Activated CD4-positive, alpha-beta T cell treated with anti-CD3 and anti-CD28 coated beads, Interleukin-2, amount 10 ng/mL, durations not matched to agents 7 days and 5 days (primary cell): ENCODE measurements at regions not wholly inside any gene's neighbourhood (a gene's known extent, or its start where the extent isn't known, plus 50 kb on each side); places are given as distances from the start of the nearest gene placed in this dataset.
A peak's percentile ranks its signal among the peaks of the same experiment; 100 is the strongest.

Experiments
- CTCF ChIA-PET: fragments of 350-600 bp; sonication (Branson Sonifier 250); formaldehyde crosslinking; loops from one replicate; lab custom pipeline; 2021; ENCODE audit warnings: antibody characterized with exemption; lab: Charles Lee
- POLR2A ChIA-PET: fragments of 350-600 bp; sonication (Branson Sonifier 250); formaldehyde crosslinking; loops from one replicate; lab custom pipeline; 2021; ENCODE audit warnings: antibody characterized with exemption; lab: Charles Lee
- DNase-seq: peaks from one replicate; pipeline ENCODE4 v3.0.0-alpha.2; 2020
- H3K27ac Mint-ChIP-seq: one replicate; pipeline ENCODE4 v1.8.0; 2021; ENCODE audit warnings: mild to moderate bottlenecking, moderate library complexity, mixed read lengths
- H3K27me3 Mint-ChIP-seq: one replicate; pipeline ENCODE4 v1.8.0; 2021; ENCODE audit warnings: mixed read lengths
- H3K36me3 Mint-ChIP-seq: one replicate; pipeline ENCODE4 v1.8.0; 2021; ENCODE audit warnings: low read depth, mixed read lengths
- H3K4me1 Mint-ChIP-seq: one replicate; pipeline ENCODE4 v1.8.0; 2021; ENCODE audit warnings: mixed read lengths
- H3K4me3 Mint-ChIP-seq: one replicate; pipeline ENCODE4 v1.8.0; 2021; ENCODE audit warnings: mild to moderate bottlenecking, moderate library complexity, mixed read lengths
- H3K9me3 Mint-ChIP-seq: one replicate; pipeline ENCODE4 v1.8.0; 2021; ENCODE audit warnings: mixed read lengths

- ChIA-PET CTCF (no interaction called here), POLR2A (no interaction called here)
- no peak overlapping the region for H3K4me3 Mint-ChIP-seq
- H3K9me3 Mint-ChIP-seq, result peaks cover 3% of the 10 kb centered on the region
- H3K4me1 Mint-ChIP-seq, result no peaks in the 10 kb centered on the region
- no peaks in the 10 kb centered on the region for H3K36me3 Mint-ChIP-seq
- no peak for DNase-seq
- H3K27ac Mint-ChIP-seq, result no peak overlapping the region
- no peaks in the 10 kb centered on the region for H3K27me3 Mint-ChIP-seq
These were observed 243.2 kb upstream of the MON1B start for GRCh38 chr16:76947749-76948148.

- POLR2A ChIA-PET, result no interaction called here
- no peaks in the 10 kb centered on the region for H3K27me3 Mint-ChIP-seq
- H3K36me3 Mint-ChIP-seq, result no peaks in the 10 kb centered on the region
- no peak for DNase-seq
- no peaks in the 10 kb centered on the region for H3K9me3 Mint-ChIP-seq
- H3K27ac Mint-ChIP-seq, result no peak overlapping the region
- no peak overlapping the region for H3K4me3 Mint-ChIP-seq
- CTCF ChIA-PET, result interaction anchor here (0.7 kb wide), 1 partner anchor 1438 kb away, joined by 3 read pairs; no protein-coding TSS in a partner anchor
- H3K4me1 Mint-ChIP-seq, result no peaks in the 10 kb centered on the region
These were observed 235.4 kb upstream of the MON1B start for GRCh38 chr16:76955629-76956028.

GRCh38 chr16:76956394-76956793 lies 234.6 kb upstream of the MON1B start:
- no peaks in the 10 kb centered on the region for H3K9me3 Mint-ChIP-seq
- no peak overlapping the region for H3K27ac Mint-ChIP-seq
- no peak overlapping the region for H3K4me3 Mint-ChIP-seq
- no peak for DNase-seq
- H3K4me1 Mint-ChIP-seq, result no peaks in the 10 kb centered on the region
- ChIA-PET CTCF (no interaction called here), POLR2A (no interaction called here)
- H3K27me3 Mint-ChIP-seq, result no peaks in the 10 kb centered on the region
- no peaks in the 10 kb centered on the region for H3K36me3 Mint-ChIP-seq

DNA sequence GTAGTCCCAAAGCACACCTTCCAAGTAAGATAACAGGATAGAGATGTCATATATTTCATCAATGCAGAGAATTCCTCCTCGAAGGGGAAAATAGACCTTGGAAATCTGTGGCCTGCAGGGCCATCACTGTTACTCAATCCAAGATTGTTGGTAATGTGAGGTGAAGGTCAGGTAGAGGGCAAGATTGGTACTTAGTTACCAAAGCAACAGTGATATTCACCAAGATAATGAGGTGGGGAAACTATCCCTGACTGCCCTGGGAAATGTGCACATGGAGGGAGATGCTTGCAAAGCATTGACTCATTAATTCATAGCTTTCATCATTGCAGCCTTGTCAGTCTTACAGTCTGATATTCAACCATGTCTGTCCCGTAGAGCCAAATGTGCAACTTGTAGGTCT lies 234.1 kb upstream of the MON1B start:
- DNase-seq, result no peak
- ChIA-PET POLR2A (no interaction called here), CTCF (no interaction called here)
- Mint-ChIP-seq H3K27me3 (no peaks in the 10 kb centered on the region), H3K4me1 (no peaks in the 10 kb centered on the region), H3K27ac (no peak overlapping the region), H3K36me3 (no peaks in the 10 kb centered on the region), H3K9me3 (no peaks in the 10 kb centered on the region), H3K4me3 (no peak overlapping the region)

- no peak for DNase-seq
- Mint-ChIP-seq H3K27ac (no peak overlapping the region), H3K9me3 (no peaks in the 10 kb centered on the region), H3K4me3 (no peak overlapping the region), H3K36me3 (no peaks in the 10 kb centered on the region), H3K4me1 (no peaks in the 10 kb centered on the region), H3K27me3 (no peaks in the 10 kb centered on the region)
- POLR2A ChIA-PET, result no interaction called here
- CTCF ChIA-PET, result no interaction called here
These were observed 231.8 kb upstream of the MON1B start for GRCh38 chr16:76959166-76959565.

- CTCF ChIA-PET, result no interaction called here
- H3K4me1 Mint-ChIP-seq, result no peaks in the 10 kb centered on the region
- POLR2A ChIA-PET, result no interaction called here
- H3K36me3 Mint-ChIP-seq, result no peaks in the 10 kb centered on the region
- no peak overlapping the region for H3K4me3 Mint-ChIP-seq
- H3K27me3 Mint-ChIP-seq, result no peaks in the 10 kb centered on the region
- no peak for DNase-seq
- peaks cover 2% of the 10 kb centered on the region for H3K9me3 Mint-ChIP-seq
- H3K27ac Mint-ChIP-seq, result no peak overlapping the region
These were observed 227.2 kb upstream of the MON1B start for GRCh38 chr16:76963614-76964315.

DNA sequence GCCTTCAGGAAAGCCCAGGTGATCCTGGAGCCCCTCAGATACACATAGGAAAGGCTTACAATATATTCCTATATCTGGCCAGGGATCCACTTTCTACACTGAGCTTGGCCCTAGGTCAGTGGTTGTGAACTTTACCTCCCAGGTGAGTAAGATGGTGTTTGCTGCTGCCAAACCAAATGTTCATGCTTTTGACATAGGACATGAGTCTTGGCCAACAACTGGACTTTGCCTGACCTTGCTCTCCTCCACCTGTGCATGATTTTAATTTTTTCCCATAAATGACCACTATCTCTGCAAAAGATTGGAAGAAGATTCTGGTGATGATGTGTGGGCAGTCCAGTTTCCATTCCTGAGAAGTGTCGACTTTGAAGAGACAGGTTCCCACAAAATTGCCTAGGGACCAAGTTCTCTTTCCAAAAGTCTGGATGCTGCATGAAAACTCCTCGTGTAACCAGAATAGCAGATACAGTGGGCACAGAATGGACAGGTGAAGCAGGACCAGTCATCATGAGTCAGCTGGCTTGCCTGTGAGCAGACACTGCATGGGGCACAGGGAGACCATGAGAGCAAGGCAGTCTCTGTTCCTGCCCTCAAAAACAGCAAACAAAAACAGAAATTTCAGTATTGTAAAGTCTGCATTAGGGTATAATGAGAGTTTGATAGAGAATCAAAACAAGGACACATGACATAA lies 226.4 kb upstream of the MON1B start:
- DNase-seq, result no peak
- Mint-ChIP-seq H3K27ac (no peak overlapping the region), H3K9me3 (peaks cover 2% of the 10 kb centered on the region), H3K4me3 (no peak overlapping the region), H3K27me3 (no peaks in the 10 kb centered on the region), H3K36me3 (no peaks in the 10 kb centered on the region), H3K4me1 (no peaks in the 10 kb centered on the region)
- ChIA-PET CTCF (no interaction called here), POLR2A (no interaction called here)

GRCh38 chr16:76970087-76970744 lies 220.8 kb upstream of the MON1B start:
- Mint-ChIP-seq H3K27ac (no peak overlapping the region), H3K4me3 (no peak overlapping the region), H3K4me1 (no peaks in the 10 kb centered on the region), H3K27me3 (peaks cover 7% of the 10 kb centered on the region), H3K9me3 (no peaks in the 10 kb centered on the region), H3K36me3 (no peaks in the 10 kb centered on the region)
- DNase-seq, result no peak
- CTCF ChIA-PET, result no interaction called here
- POLR2A ChIA-PET, result no interaction called here

DNA sequence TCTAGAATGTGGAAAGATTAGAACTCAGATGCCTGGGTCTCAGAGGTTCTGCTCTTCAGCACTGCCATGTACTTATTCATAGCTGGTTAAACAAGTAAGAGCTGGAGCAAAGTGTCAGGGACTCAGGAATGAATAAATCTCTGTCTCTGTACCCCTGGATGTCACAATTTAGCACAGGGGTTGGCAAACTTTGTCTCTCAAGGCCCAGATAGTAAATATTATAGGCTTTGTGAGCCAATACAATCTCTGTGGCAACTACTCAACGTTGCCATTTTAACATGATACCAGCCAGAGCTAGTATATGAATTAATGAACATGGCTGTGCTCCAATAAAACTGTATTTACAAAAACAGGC lies 220.3 kb upstream of the MON1B start:
- H3K27me3 Mint-ChIP-seq, result peaks cover 7% of the 10 kb centered on the region
- no peaks in the 10 kb centered on the region for H3K9me3 Mint-ChIP-seq
- H3K4me1 Mint-ChIP-seq, result no peaks in the 10 kb centered on the region
- ChIA-PET POLR2A (no interaction called here), CTCF (no interaction called here)
- DNase-seq, result no peak
- H3K4me3 Mint-ChIP-seq, result no peak overlapping the region
- no peaks in the 10 kb centered on the region for H3K36me3 Mint-ChIP-seq
- no peak overlapping the region for H3K27ac Mint-ChIP-seq

DNA sequence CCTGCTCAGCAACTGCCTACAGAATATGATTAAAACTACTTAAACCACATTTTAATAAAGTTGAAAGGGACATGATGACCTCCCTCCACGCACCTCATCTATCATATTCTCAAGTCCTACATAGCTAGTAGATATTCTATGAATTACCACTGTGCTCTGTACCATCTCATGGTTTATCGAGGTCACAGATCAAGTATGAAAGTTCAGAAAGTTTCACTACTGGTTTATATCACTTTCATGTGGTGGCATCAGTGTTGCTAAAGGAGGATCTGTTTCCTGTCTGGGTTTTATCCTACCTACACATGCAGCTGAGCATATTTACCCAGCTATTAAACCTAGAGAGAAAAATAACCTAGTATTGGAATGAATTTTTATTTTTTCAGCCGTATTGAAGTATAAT lies 214.9 kb upstream of the MON1B start:
- H3K27ac Mint-ChIP-seq, result no peak overlapping the region
- no peaks in the 10 kb centered on the region for H3K36me3 Mint-ChIP-seq
- peaks cover 8% of the 10 kb centered on the region for H3K27me3 Mint-ChIP-seq
- H3K4me1 Mint-ChIP-seq, result peaks cover 7% of the 10 kb centered on the region
- POLR2A ChIA-PET, result no interaction called here
- CTCF ChIA-PET, result no interaction called here
- no peak overlapping the region for H3K4me3 Mint-ChIP-seq
- DNase-seq, result peak; percentile 6
- H3K9me3 Mint-ChIP-seq, result peaks cover 4% of the 10 kb centered on the region

GRCh38 chr16:76976756-76977155 lies 214.2 kb upstream of the MON1B start:
- Mint-ChIP-seq H3K36me3 (no peaks in the 10 kb centered on the region), H3K4me1 (peaks cover 7% of the 10 kb centered on the region), H3K9me3 (peaks cover 4% of the 10 kb centered on the region), H3K4me3 (no peak overlapping the region), H3K27ac (no peak overlapping the region), H3K27me3 (peaks cover 6% of the 10 kb centered on the region)
- POLR2A ChIA-PET, result no interaction called here
- CTCF ChIA-PET, result no interaction called here
- no peak for DNase-seq

GRCh38 chr16:76984196-76984595 lies 206.8 kb upstream of the MON1B start:
- no peaks in the 10 kb centered on the region for H3K9me3 Mint-ChIP-seq
- no peak overlapping the region for H3K4me3 Mint-ChIP-seq
- POLR2A ChIA-PET, result no interaction called here
- no peak overlapping the region for H3K27ac Mint-ChIP-seq
- no peaks in the 10 kb centered on the region for H3K4me1 Mint-ChIP-seq
- no peak for DNase-seq
- H3K36me3 Mint-ChIP-seq, result no peaks in the 10 kb centered on the region
- CTCF ChIA-PET, result no interaction called here
- H3K27me3 Mint-ChIP-seq, result peaks cover 1% of the 10 kb centered on the region

DNA sequence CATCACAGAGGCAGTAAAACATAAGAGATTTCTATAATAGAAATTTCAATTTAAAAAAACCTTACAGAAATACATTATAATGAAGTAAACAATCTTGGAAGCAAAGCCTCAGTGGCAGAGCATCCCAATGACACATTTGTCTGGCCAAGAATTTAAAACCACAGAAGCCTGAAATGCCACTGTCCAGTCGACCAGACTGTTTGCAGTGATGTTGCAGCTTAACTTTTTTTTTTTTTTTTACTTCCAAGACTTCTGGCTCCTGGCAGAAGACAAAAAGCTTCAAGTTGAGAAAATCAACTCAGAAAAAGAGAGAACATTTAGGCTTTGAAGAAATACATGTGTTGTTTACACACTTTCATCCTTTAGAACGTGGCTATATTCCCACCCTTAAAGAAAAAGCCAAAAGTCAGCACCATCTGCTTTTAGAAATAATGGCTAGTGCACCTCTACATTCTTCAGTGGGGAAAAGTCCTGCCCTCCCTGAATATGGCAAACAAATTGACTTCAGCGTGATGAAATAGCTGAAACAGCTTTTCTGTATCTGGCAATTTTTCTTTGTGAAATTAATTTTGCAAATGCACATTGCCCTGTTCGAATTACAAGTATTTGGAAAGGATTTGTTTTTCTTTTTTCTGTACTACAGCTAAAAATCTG lies 205.5 kb upstream of the MON1B start:
- H3K27me3 Mint-ChIP-seq, result peaks cover 1% of the 10 kb centered on the region
- H3K27ac Mint-ChIP-seq, result no peak overlapping the region
- no peaks in the 10 kb centered on the region for H3K36me3 Mint-ChIP-seq
- POLR2A ChIA-PET, result no interaction called here
- H3K4me3 Mint-ChIP-seq, result no peak overlapping the region
- CTCF ChIA-PET, result no interaction called here
- H3K9me3 Mint-ChIP-seq, result no peaks in the 10 kb centered on the region
- DNase-seq, result no peak
- no peaks in the 10 kb centered on the region for H3K4me1 Mint-ChIP-seq
